ENCODE measurements at regions not wholly inside any gene's neighbourhood (a gene's known extent, or its start where the extent isn't known, plus 50 kb on each side); places are given as distances from the start of the nearest gene placed in this dataset.

GRCh38 chr13:88919970-88920628, 1248.9 kb downstream of the SLITRK5 start:
- DNase-seq: peak; percentile 41

- no peak for DNase-seq
Observed at GRCh38 chr13:88925954-88926353, 1254.8 kb downstream of the SLITRK5 start.

- no peak for DNase-seq
Observed at GRCh38 chr13:88926890-88927502, 1255.8 kb downstream of the SLITRK5 start.

- no peak for DNase-seq
Observed at GRCh38 chr13:88932950-88933349, 1261.8 kb downstream of the SLITRK5 start.

GRCh38 chr13:88937384-88937783, 1266.2 kb downstream of the SLITRK5 start:
- no peak for DNase-seq

GRCh38 chr13:88945793-88946192, 1274.6 kb downstream of the SLITRK5 start:
- DNase-seq: no peak

- no peak for DNase-seq
Observed at GRCh38 chr13:88948501-88948900, 1277.3 kb downstream of the SLITRK5 start.

- no peak for DNase-seq
Observed at GRCh38 chr13:88958821-88959220, 1287.7 kb downstream of the SLITRK5 start.

GRCh38 chr13:88976466-88976865, 1305.3 kb downstream of the SLITRK5 start:
- no peak for DNase-seq

- DNase-seq: no peak
Observed at GRCh38 chr13:88978607-88979006, 1307.4 kb downstream of the SLITRK5 start.

- DNase-seq: peak; percentile 6
Observed at GRCh38 chr13:88979465-88980175, 1308.4 kb downstream of the SLITRK5 start.

- no peak for DNase-seq
Observed at GRCh38 chr13:89003656-89004055, 1332.5 kb downstream of the SLITRK5 start.

- no peak for DNase-seq
Observed at GRCh38 chr13:89011615-89012014, 1340.4 kb downstream of the SLITRK5 start.

- DNase-seq: no peak
Observed at GRCh38 chr13:89027694-89028306, 1356.6 kb downstream of the SLITRK5 start.

- DNase-seq: peak; percentile 35
Observed at GRCh38 chr13:89029062-89029461, 1357.9 kb downstream of the SLITRK5 start.

- no peak for DNase-seq
Observed at GRCh38 chr13:89034015-89034414, 1362.8 kb downstream of the SLITRK5 start.

- no peak for DNase-seq
Observed at GRCh38 chr13:89052699-89053098, 1381.5 kb downstream of the SLITRK5 start.

- DNase-seq: no peak
Observed at GRCh38 chr13:89053418-89053817, 1382.2 kb downstream of the SLITRK5 start.

- no peak for DNase-seq
Observed at GRCh38 chr13:89057274-89057673, 1386.1 kb downstream of the SLITRK5 start.

GRCh38 chr13:89057862-89058261, 1386.7 kb downstream of the SLITRK5 start:
- no peak for DNase-seq

GRCh38 chr13:89061821-89062220, 1390.7 kb downstream of the SLITRK5 start:
- no peak for DNase-seq

GRCh38 chr13:89066868-89067466, 1395.8 kb downstream of the SLITRK5 start:
- DNase-seq: peak; percentile 24

GRCh38 chr13:89072979-89073378, 1401.8 kb downstream of the SLITRK5 start:
- DNase-seq: no peak

Data from activated CD4-positive, alpha-beta T cell treated with anti-CD3 and anti-CD28 coated beads for 48 hours (primary cell).